NCI-H1417 (cell line): ENCODE measurements at regions not wholly inside any gene's neighbourhood (a gene's known extent, or its start where the extent isn't known, plus 50 kb on each side); places are given as distances from the start of the nearest gene placed in this dataset.

Source experiments
- DNase-seq, 3 experiments: peaks; one replicate each; lab custom pipeline; 2025; lab: John Stamatoyannopoulos, UW

GRCh38 chr12:69189378-69189978, 49.9 kb upstream of the CPSF6 start:
- peak in 2 of 3 experiments; percentile 6 to 8 for DNase-seq
